HG03442 (cell line): ENCODE measurements at regions not wholly inside any gene's neighbourhood (a gene's known extent, or its start where the extent isn't known, plus 50 kb on each side); places are given as distances from the start of the nearest gene placed in this dataset.
"Not testable (repeated sequence)": the region's sequence is repeated elsewhere in the genome, so short reads cannot be mapped to it uniquely, and the experiment has no call there.

ENCODE experiments used
- ATAC-seq: cut with Tn5 transposase; IDR thresholded peaks from one replicate; pipeline ENCODE4 v1.9.1; 2021; ENCODE audit warnings: mild to moderate bottlenecking, moderate library complexity; ENCODE audit not compliant: unreplicated experiment

DNA sequence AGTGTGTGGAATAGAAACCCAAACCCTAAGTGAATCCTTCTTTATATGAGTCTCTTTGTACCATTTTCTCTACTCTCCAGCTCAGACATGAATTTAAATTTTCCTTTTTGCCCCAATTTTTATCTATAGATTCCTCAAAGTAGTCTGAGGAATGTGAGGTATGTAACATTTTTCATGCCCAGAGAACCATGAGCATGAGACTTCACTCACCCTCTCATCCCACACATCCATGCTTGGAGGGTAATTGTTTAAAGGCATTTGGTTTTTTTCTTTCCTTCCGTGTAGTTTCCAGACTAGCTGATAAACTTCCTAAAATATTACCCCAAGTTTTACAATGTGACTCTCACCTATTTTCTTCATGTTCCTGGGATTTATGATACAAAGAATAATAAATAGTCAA, 2056.8 kb upstream of the CELF4 start:
- no peak for ATAC-seq

DNA sequence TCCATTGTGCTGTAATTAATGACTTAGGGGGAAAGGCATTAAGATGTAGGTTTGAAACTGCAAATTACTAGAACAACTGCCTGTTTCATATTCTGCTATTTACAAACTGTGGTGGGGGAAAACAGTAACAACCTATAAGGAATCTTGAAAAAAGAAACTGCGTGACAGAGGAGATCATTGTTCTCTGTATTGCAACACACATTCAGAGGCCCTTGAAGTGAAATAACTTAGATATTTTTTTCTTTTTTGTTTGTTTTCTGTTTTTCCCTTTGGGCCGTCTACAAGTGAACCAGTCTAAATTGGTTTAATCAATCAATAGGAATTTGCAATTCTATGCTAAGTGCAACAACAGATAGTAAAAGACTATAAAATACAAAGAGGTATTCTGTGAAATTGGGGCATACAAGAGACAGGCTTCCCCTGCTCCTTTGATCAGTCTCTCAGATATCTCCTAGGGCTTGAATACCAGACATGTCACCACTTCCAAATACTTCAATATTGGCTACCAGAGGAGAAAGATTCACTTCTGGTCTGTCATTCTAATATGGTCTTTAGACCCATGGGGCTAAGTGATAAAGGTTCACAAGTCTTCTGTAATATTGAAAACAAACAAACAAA, 2055.1 kb upstream of the CELF4 start:
- ATAC-seq = no peak

DNA sequence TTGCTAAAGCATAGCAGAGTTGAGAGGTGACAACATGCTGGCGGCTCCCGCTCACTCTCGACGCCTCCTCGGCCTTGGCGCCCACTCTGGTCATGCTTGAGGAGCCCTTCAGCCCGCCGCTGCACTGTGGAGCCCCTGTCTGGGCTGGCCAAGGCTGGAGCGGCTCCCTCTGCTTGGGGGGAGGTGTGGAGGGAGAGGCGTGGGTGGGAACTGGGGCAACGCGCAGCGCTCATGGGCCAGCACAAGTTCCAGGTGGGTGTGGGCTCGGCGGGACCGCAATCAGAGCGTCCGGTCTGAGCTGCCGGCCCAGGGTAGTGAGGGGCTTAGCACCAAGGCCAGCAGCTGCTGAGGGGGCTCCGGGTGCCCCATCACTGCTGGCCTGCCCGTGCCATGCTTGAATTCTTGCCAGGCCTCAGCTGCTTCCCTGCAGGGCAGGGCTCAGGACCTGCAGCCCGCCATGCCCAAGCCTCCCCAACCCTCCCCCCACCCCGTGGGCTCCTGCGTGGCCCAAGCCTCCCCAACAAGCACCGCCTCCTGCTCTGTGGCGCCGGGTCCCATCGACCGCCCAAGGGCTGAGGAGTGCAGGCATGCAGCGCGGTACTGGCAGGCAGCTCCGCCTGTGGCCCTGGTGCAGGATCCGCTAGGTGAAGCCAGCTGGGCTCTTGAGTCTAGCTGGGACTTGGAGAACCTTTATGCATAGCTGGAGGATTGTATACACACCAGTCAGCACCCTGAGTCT, 2052.8 kb upstream of the CELF4 start:
- ATAC-seq = no peak

DNA sequence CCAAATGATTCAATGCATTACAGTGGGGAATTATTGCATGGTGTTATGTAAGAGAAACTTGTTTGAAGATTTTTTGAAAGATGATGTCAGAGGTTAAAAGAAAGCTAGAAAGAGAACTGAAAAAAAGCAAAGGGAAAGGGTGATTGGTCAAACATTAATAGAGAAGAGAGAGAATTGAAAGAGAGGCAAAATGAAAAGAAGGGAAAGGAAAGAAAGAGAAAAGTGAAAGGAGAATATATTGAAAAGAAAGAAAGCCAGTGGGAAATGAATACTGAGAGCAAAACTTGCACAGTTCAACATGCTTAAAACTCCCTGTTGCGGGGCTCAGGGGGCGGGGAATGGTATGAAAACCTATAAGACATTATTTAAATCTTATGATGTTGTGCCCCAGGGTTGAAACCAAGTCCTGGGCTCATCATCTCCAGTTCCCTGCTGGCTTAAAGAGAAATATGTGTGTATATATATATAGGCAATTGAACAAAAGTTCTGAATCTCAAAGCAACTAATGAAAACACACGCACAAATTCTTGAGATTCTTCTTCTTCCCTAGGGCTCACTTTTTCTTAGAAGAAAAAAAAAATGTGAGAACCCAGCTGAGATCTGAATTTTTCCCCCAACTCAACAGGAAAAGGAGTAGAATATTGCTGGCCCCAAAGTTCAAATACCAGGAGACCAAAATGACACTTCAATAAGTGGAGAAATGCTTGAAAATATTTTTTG, 2045.9 kb upstream of the CELF4 start:
- ATAC-seq = no peak

DNA sequence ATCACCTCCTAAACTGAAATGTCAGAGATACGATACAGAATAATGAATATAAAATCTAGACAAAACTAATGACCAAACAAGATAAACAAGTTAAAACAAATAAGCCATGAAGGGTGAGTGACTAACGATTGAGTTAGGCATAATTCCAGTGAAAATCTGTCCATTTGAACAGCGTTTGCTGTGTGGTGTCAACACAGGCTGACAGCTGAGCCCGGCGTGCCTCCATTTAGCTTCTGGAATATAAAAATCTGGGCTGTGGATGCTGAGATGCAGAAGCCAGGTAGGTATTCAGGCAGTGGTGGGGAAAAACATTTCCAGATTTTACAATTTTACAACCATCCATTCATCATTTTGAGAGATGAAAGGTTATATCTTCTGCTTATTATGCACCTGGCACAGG, 2041.4 kb upstream of the CELF4 start:
- ATAC-seq = no peak

DNA sequence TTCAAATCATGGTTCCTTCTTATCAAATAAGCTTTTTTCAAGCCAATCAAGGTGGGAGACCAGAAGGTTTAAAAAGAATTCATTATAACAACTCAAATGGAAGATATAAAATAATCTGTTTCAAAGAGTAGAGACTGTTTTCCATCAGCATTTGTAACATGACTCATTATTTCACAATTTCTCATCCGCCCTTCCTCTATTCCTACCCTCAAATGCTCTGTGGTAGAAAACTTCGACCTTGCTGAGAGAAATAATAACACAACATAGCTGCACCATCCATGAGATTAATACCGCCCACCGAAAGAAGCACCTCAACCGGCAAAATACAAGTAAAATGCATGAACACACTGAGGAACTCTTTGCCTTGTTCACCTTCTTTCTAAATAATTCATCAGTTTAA, 2039.2 kb upstream of the CELF4 start:
- no peak for ATAC-seq

DNA sequence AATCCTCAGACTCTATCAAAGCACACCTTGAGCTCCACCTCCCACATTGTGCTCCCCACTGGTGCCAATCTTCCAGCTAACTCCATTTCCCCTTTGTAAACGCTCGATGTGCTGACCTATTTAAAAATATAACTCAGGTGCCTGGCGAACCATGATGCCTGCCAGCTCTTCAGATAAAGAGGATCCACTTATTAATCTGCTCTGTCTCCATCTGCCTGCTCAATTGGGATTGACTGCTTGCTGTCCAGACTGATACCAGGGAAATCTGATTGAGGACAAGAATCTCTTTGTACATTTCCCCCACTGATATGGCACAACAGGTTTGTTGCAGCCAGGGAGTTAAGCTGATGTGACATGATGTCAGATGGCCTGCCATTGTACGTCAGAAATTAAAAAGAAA, 2036.5 kb upstream of the CELF4 start:
- no peak for ATAC-seq

DNA sequence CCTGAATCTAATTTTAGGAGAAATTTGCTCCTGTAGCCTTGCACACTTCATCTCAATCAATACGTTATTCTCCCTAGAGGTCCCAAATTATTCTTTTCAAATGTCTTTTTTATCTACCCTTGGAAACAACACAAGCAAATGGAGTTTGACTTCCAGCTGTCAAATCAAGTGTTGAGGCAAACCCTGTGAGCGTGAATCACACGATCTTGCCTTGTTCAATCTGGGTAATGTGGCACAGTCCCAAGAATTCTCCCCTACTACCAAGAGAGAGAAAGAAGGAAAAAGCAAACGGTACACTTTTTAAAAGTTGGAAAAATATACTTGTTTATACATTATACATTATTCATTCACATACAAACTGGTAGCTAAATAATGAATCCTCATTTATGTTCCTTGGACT, 2035.3 kb upstream of the CELF4 start:
- no peak for ATAC-seq

DNA sequence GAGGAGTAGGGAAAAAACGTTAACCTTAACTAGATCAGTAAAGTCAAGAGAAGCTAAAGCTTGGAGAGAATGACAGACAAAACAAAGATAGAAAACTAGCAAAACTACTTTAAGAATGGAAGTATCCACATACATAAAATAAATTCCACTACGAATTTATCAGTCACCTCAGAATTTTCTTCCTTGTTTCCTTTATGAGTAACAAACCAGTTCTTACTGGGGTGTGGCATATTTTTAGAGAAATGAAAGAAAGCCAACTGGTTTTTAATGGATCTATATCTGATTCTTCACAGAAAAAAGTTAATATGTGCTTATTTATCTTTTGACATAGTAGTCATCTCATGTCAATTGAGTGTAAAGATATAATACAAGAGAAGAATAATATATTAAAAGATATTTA, 2033.7 kb upstream of the CELF4 start:
- no peak for ATAC-seq

DNA sequence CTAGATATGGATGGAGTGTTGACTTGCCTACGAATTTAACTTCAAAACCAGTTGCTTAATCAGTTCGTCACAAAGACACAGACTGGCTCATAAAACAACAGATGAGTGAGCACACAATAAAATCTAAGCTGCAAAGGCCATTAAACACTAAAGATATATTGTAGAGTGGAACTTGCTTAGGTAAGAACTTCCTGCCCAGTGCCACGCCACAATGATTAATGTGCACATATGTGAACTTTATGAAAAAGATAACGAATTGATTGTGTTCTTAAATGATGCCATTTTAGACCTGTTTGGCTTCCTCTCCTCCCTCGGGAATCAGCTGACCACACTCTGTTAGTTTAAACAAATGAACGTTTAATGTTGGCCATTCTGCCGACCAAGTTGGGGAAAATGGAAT, 2031.3 kb upstream of the CELF4 start:
- ATAC-seq = no peak

DNA sequence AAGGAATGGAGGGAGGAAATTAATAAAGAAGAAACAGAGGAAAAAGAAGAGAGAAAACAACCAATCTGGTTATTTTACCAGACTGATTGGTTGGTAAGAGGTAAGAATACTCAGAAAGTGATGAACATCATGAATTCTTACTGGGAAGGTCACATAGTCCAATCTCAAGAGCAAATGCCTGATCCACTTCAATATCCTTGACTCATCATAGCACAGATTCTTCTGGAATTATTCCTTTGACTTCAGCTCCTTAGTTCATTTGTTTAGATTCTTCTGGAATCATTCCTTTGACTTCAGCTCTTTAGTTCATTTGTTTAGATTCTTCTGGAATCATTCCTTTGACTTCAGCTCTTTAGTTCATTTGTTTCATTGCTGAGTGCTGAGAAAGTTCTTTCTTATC, 2030.6 kb upstream of the CELF4 start:
- ATAC-seq = no peak

DNA sequence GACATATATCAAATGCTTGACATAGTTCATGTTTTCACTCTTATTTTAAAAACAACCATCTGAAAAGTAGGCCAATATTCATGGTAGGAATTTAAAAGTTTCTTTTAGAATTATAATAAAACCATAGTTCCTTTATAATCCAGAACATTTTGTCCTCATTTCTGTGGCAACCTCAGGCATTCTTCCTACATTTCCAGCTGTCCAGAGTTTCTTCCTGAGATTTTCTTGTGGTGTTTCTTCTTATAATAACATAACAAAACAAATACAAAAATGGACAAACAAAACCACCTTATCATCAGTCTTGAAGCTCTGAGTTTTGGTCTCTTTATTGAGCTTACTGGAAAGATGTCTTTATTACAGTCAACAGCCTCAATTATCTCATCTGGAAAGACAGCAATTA, 2028.6 kb upstream of the CELF4 start:
- no peak for ATAC-seq

DNA sequence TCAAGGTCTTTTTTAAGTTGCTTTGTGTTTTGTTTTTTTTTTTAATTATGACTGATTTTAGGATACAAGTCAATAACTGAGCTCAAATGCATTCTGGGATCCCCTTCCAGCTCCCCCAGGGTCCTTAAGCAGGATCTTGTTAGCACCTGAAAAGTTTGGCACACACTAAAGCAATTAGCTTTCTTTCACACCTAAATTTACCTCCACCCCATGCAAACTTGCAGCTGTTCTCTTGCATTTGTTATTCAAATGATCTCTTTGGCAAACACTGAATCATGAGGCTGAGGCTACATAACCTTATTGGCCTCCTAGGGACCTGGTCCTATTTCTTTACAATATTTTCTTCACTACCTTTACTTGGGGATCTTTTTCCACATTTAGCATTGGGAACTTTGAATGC, 2026.1 kb upstream of the CELF4 start:
- no peak for ATAC-seq

DNA sequence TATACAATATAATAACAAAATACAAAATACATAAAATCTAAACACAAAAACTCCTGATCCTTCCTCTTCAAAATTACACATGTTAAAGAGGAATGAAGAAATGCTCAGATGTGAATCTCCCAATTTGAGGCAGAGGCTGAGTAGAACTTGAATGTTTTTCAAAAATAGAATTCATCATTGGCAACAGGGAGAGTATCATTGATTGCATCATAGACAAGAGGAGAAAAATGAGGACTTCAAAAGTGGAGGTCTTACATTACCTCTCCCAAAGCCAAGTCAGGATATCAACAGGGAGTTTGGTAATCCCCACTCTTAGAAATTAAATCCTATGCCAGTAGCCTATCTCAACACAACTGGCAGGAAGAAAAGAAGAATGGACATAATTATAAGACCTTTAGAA, 2023.9 kb upstream of the CELF4 start:
- ATAC-seq = no peak

DNA sequence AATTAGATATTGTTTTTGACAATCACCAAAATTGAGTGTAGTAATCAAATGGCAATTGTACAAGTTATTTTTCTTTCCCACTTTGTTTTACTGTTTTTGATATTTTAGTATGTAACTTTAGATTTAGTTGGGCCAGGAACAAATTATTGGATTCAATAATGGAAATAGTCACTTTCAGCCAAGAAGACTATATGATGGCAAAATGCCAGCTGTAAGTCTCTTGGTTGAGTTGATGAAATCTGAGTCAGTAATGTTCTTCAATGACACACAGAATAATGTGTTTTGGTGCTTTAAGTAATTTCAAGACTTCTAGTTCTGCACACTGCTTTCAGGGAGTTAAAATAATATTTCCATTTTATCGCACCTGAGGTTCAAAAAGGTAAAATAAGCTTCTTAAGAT, 2022.0 kb upstream of the CELF4 start:
- ATAC-seq = no peak

DNA sequence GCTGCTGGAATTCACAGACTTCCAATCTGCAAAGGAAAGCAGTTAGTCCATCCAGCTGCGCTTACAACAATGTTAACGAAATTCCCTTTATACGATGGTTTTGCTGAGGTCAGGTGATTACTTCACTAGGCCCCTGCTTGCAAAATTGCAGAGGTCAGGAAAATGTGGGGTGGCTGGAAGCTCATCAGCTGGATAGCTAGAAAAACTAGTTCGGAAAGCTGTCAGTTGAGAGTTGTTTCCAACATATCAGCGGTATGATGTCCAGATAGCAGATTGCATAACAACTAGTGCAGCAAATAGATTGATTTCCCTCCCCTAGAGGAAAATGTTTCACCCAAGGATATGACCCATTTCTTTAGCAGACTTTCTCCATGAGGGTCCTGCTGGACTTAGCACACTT, 2021.1 kb upstream of the CELF4 start:
- ATAC-seq = no peak

DNA sequence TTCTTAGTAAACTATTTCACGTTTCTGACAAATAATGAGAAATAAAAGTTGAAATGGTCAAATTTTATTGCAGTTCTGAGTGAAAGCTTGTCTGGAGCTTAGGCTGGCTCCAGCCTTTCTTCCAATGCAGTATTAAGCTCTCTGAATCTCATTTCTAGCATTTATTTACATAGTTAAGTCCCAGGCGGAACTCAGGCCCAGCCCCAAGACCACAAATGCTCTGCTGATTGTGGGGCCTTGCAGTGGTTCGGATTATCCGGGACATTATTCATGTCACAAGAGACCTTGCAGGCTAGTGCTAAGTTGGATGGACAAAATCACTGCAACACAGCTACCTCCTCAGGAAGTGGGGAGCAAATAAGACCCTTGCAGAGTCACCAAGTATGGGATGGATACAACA, 2009.3 kb upstream of the CELF4 start:
- no peak for ATAC-seq

DNA sequence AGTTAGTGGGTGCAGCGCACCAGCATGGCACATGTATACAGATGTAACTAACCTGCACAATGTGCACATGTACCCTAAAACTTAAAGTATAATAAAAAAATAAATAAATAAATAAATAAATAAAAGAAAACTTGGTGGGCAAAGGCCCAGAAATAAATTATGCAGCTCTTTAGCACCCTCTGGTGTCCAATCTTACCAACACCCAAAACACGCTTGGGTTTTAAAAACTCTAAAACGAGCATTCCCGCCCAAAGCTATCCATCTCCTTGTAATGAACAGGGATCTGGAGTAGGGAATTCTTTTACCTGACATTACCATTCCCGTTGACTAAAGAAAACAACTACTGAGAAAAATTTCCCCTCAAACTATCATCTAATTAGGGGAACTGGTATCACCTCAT, 2005.9 kb upstream of the CELF4 start:
- ATAC-seq = no peak

DNA sequence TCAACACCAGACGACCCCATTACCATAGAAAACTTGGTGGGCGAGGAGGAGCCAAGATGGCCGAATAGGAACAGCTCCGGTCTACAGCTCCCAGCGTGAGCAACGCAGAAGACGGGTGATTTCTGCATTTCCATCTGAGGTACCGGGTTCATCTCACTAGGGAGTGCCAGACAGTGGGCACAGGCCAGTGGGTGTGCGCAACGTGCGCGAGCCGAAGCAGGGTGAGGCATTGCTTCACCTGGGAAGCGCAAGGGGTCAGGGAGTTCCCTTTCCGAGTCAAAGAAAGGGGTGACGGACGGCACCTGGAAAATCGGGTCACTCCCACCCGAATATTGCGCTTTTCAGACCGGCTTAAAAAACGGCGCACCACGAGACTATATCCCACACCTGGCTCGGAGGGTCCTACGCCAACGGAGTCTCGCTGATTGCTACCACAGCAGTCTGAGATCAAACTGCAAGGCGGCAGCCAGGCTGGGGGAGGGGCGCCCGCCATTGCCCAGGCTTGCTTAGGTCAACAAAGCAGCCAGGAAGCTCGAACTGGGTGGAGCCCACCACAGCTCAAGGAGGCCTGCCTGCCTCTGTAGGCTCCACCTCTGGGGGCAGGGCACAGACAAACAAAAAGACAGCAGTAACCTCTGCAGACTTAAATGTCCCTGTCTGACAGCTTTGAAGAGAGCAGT, 2000.1 kb upstream of the CELF4 start:
- ATAC-seq = not testable (repeated sequence)

DNA sequence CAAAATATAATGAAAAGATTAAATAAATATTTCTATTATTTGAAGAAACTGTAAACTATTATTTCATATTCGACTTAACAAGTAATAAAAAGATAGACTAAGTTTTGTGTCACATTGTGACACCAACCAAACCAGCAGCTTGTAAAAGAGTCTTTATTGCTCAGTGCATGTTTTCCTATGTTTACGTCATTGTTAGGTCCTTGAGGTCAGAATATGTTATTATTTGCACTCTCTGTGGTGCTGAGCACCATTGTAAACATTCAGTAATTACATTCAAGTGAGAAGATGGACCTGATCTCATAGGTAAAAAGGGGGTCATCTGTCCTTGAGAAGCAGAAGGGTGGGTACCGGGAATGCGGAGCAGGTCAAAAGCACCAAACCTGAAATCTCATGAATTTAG, 1999.1 kb upstream of the CELF4 start:
- no peak for ATAC-seq

DNA sequence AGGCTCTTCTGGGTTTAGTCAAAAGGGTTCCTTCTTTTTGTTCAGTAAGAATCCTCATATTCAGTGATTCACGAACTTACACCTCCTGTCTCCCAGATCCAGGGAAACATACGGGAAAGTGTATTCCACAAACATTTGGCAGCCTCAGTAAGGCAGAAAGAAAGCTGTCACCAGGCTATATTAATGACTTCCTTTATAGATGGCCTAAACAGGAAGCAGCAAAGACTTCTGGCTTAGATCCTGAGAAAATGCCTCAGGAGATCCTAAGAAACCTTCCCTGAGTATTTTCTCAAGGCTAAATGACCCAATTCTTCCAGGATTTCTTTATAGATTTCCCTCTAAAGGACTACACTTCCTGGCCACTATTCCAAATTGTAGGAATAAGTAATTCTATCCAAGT, 1995.5 kb upstream of the CELF4 start:
- ATAC-seq = no peak

DNA sequence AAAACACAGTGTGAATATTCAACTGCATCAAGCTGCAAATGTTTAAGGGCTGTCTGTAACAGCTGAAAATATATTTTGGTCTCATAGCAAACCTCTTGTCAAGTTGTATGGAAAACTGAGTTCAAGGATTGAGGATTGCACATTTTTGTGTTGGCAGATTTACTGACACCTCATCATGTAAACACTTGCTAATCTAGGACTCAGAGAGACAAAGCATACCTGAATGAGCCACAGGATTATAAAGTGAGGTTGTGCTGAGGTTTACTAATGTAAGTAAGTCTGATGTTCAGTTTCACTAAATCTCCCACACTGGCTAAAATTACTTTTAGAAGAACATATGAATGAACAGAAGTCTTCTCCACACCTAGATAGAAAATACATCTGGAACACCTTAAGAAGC, 1993.1 kb upstream of the CELF4 start:
- no peak for ATAC-seq
